ENCODE measurements at regions not wholly inside any gene's neighbourhood (a gene's known extent, or its start where the extent isn't known, plus 50 kb on each side); places are given as distances from the start of the nearest gene placed in this dataset.

GRCh38 chr6:169112483-169113320 lies 140.9 kb downstream of the THBS2 start:
- H3K9me3 Mint-ChIP-seq (ENCODE audit: unreplicated experiment), result peaks cover 10% of the 10 kb centered on the region
- no peaks in the 10 kb centered on the region for H3K4me1 Mint-ChIP-seq (ENCODE audit: low read depth, unreplicated experiment)
- Histone ChIP-seq H3K4me1 (no peaks in the 10 kb centered on the region), H3K27me3 (replicated peaks; ENCODE audit: control insufficient read depth, insufficient read depth, low read length) (no peaks in the 10 kb centered on the region), H3K9me3 (peaks cover 5% of the 10 kb centered on the region; the same call in 1 of the 2 replicates), H3K36me3 (ENCODE audit: control insufficient read depth, insufficient read depth, low read length) (no peaks in the 10 kb centered on the region), H3K4me3 (ENCODE audit: low read depth, low read length) (no peak overlapping the region)
- no peak overlapping the region for H3K4me3 Mint-ChIP-seq (ENCODE audit: unreplicated experiment)
- BruUV-seq (replicated peaks), result no TSS peak
- no peak for DNase-seq
- TF ChIP-seq CTCF (IDR thresholded peaks at IDR 0.05; ENCODE audit: insufficient read depth in 1 of 2, low read depth in 1 of 2, low read length in 1 of 2, severe bottlenecking in 1 of 2, unreplicated experiment in 1 of 2), result no peak
- intact Hi-C loops (cut with micrococcal nuclease; ENCODE audit: unreplicated experiment), result no loop called here
- ChIA-PET POLR2A (no interaction called here), CTCF (no interaction called here)
- H3K36me3 Mint-ChIP-seq (ENCODE audit: insufficient read depth, unreplicated experiment), result no peaks in the 10 kb centered on the region
- H3K27ac Mint-ChIP-seq (ENCODE audit: unreplicated experiment), result no peak overlapping the region
- peaks cover 4% of the 10 kb centered on the region for H3K27me3 Mint-ChIP-seq (ENCODE audit: insufficient read depth, unreplicated experiment)

- Histone ChIP-seq H3K9me3 (peaks cover 5% of the 10 kb centered on the region; the same call in 1 of the 2 replicates), H3K27me3 (replicated peaks; ENCODE audit: control insufficient read depth, insufficient read depth, low read length) (no peaks in the 10 kb centered on the region), H3K36me3 (ENCODE audit: control insufficient read depth, insufficient read depth, low read length) (no peaks in the 10 kb centered on the region), H3K4me3 (ENCODE audit: low read depth, low read length) (no peak overlapping the region), H3K4me1 (no peaks in the 10 kb centered on the region)
- Mint-ChIP-seq H3K27ac (ENCODE audit: unreplicated experiment) (no peak overlapping the region), H3K9me3 (ENCODE audit: unreplicated experiment) (peaks cover 10% of the 10 kb centered on the region), H3K4me1 (ENCODE audit: low read depth, unreplicated experiment) (no peaks in the 10 kb centered on the region), H3K4me3 (ENCODE audit: unreplicated experiment) (no peak overlapping the region), H3K27me3 (ENCODE audit: insufficient read depth, unreplicated experiment) (peaks cover 4% of the 10 kb centered on the region), H3K36me3 (ENCODE audit: insufficient read depth, unreplicated experiment) (no peaks in the 10 kb centered on the region)
- no peak for DNase-seq
- ChIA-PET POLR2A (no interaction called here), CTCF (no interaction called here)
- no TSS peak for BruUV-seq (replicated peaks)
- no peak for TF ChIP-seq CTCF (IDR thresholded peaks at IDR 0.05; ENCODE audit: insufficient read depth in 1 of 2, low read depth in 1 of 2, low read length in 1 of 2, severe bottlenecking in 1 of 2, unreplicated experiment in 1 of 2)
- intact Hi-C loops (cut with micrococcal nuclease; ENCODE audit: unreplicated experiment), result no loop called here
Observed at GRCh38 chr6:169111203-169111602, 142.4 kb downstream of the THBS2 start.

GRCh38 chr6:169109411-169110220 lies 144.0 kb downstream of the THBS2 start:
- no peak overlapping the region for H3K27ac Mint-ChIP-seq (ENCODE audit: unreplicated experiment)
- no peaks in the 10 kb centered on the region for H3K27me3 ChIP-seq (replicated peaks; ENCODE audit: control insufficient read depth, insufficient read depth, low read length)
- no peaks in the 10 kb centered on the region for H3K36me3 Mint-ChIP-seq (ENCODE audit: insufficient read depth, unreplicated experiment)
- no peak overlapping the region for H3K4me3 ChIP-seq (ENCODE audit: low read depth, low read length)
- BruUV-seq (replicated peaks), result no TSS peak
- no peak for DNase-seq
- no peak for TF ChIP-seq CTCF (IDR thresholded peaks at IDR 0.05; ENCODE audit: insufficient read depth in 1 of 2, low read depth in 1 of 2, low read length in 1 of 2, severe bottlenecking in 1 of 2, unreplicated experiment in 1 of 2)
- peaks cover 10% of the 10 kb centered on the region for H3K9me3 Mint-ChIP-seq (ENCODE audit: unreplicated experiment)
- H3K4me1 ChIP-seq, result no peaks in the 10 kb centered on the region
- intact Hi-C loops (cut with micrococcal nuclease; ENCODE audit: unreplicated experiment), result no loop called here
- H3K9me3 ChIP-seq, result peaks cover 5% of the 10 kb centered on the region; the same call in 1 of the 2 replicates
- POLR2A ChIA-PET, result no interaction called here
- no peak overlapping the region for H3K4me3 Mint-ChIP-seq (ENCODE audit: unreplicated experiment)
- no peaks in the 10 kb centered on the region for H3K36me3 ChIP-seq (ENCODE audit: control insufficient read depth, insufficient read depth, low read length)
- H3K4me1 Mint-ChIP-seq (ENCODE audit: low read depth, unreplicated experiment), result no peaks in the 10 kb centered on the region
- CTCF ChIA-PET, result no interaction called here
- no peaks in the 10 kb centered on the region for H3K27me3 Mint-ChIP-seq (ENCODE audit: insufficient read depth, unreplicated experiment)
